ENCODE measurements at regions not wholly inside any gene's neighbourhood (a gene's known extent, or its start where the extent isn't known, plus 50 kb on each side); places are given as distances from the start of the nearest gene placed in this dataset.

- Histone ChIP-seq H3K27ac (no peak overlapping the region), H3K9me3 (no peaks in the 10 kb centered on the region), H3K27me3 (no peaks in the 10 kb centered on the region), H3K4me1 (no peaks in the 10 kb centered on the region), H3K36me3 (ENCODE audit: low read depth, missing control alignments) (no peaks in the 10 kb centered on the region), H3K4me3 (no peak overlapping the region)
- intact Hi-C loops (cut with DNase I; ENCODE audit: low total_unique reads) = no loop called here
- TF ChIP-seq CTCF (IDR thresholded peaks at IDR 0.05) = no peak
- no peak for TF ChIP-seq POLR2A (IDR thresholded peaks at IDR 0.05)
- DNase-seq = no peak
- WGBS, 2 donors = 90 to 93% methylated on average over 1 of the region's 1 CpG
These were observed 113.7 kb upstream of the SLC25A36 start for GRCh38 chr3:140827894-140828293.

DNA sequence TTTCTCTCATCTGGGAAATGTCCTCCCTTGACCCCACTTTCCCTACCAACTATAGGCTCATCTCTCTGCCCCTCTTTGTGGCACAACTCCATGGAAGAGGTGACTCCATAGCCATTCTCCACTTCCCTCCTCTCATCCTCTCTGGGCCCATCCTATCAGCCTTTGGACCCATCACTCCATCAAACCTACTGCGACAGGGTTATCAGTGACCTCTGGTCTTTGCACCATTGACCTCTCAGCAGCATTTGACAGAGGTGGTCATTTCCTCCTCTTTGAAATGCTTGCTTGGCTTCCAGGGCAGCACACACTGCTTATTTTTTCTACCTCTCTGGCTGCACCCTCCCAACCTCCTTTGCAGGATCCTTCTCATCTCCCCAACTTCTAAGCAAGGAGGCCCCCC lies 113.1 kb upstream of the SLC25A36 start:
- H3K4me1 ChIP-seq = no peaks in the 10 kb centered on the region
- no peak overlapping the region for H3K4me3 ChIP-seq
- DNase-seq = no peak
- no peaks in the 10 kb centered on the region for H3K9me3 ChIP-seq
- no peak for TF ChIP-seq CTCF (IDR thresholded peaks at IDR 0.05)
- TF ChIP-seq POLR2A (IDR thresholded peaks at IDR 0.05) = no peak
- intact Hi-C loops (cut with DNase I; ENCODE audit: low total_unique reads) = no loop called here
- H3K27me3 ChIP-seq = no peaks in the 10 kb centered on the region
- 81 to 95% methylated on average over 1 of the region's 1 CpG for WGBS, 2 donors
- no peaks in the 10 kb centered on the region for H3K36me3 ChIP-seq (ENCODE audit: low read depth, missing control alignments)
- no peak overlapping the region for H3K27ac ChIP-seq

DNA sequence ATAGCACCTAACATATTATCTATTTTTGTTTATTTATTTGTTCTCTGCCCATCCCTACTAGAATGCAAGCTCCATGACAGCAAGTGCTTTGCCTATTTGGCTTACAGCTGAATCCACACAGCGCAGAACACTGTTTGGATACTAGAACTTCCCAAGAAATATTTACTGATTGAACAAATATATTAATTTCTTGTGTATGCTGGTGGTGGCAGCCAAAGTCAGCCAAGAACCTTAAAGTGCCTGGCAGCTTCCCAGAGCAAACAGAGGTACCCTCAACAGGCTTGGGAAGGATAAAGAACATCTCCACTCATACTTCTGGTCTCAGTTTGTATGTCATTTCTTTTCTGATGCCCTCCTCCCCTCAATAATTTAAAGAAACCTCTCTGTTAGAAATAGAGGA lies 111.8 kb upstream of the SLC25A36 start:
- intact Hi-C loops (cut with DNase I; ENCODE audit: low total_unique reads) = no loop called here
- DNase-seq = no peak
- Histone ChIP-seq H3K27me3 (no peaks in the 10 kb centered on the region), H3K27ac (no peak overlapping the region), H3K36me3 (ENCODE audit: low read depth, missing control alignments) (no peaks in the 10 kb centered on the region), H3K4me1 (no peaks in the 10 kb centered on the region), H3K4me3 (no peak overlapping the region), H3K9me3 (no peaks in the 10 kb centered on the region)
- no peak for TF ChIP-seq POLR2A (IDR thresholded peaks at IDR 0.05)
- TF ChIP-seq CTCF (IDR thresholded peaks at IDR 0.05) = no peak
- 93 to 100% methylated on average over 1 of the region's 1 CpG for WGBS, 2 donors

DNA sequence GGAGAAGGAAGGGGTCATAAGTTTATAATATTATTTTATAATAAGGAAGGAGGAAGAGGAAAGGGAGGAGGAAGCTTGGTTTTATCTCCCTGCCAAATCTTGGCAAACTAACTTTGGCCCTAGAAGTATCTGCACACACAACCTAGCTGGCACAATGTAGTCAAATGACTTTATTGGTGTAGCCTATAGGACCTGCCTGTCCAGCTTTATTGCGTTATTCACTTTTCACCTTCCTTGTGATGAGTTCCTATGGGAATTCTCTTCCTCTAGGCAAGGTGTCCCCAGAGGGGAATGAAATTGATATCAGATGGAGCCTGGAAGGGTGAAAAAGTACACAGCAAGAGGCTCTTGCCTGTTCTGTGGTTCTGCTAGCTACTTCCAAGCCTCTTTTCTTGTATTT lies 111.2 kb upstream of the SLC25A36 start:
- Histone ChIP-seq H3K36me3 (ENCODE audit: low read depth, missing control alignments) (no peaks in the 10 kb centered on the region), H3K27me3 (no peaks in the 10 kb centered on the region), H3K9me3 (no peaks in the 10 kb centered on the region), H3K4me3 (no peak overlapping the region), H3K27ac (no peak overlapping the region), H3K4me1 (no peaks in the 10 kb centered on the region)
- TF ChIP-seq CTCF (IDR thresholded peaks at IDR 0.05) = no peak
- TF ChIP-seq POLR2A (IDR thresholded peaks at IDR 0.05) = no peak
- intact Hi-C loops (cut with DNase I; ENCODE audit: low total_unique reads) = no loop called here
- DNase-seq = no peak
- WGBS, 2 donors = 94 to 100% methylated on average over 1 of the region's 1 CpG

GRCh38 chr3:140832883-140833282 lies 108.8 kb upstream of the SLC25A36 start:
- Histone ChIP-seq H3K4me3 (no peak overlapping the region), H3K27ac (no peak overlapping the region), H3K4me1 (no peaks in the 10 kb centered on the region), H3K9me3 (no peaks in the 10 kb centered on the region), H3K27me3 (no peaks in the 10 kb centered on the region), H3K36me3 (ENCODE audit: low read depth, missing control alignments) (no peaks in the 10 kb centered on the region)
- no peak for TF ChIP-seq CTCF (IDR thresholded peaks at IDR 0.05)
- TF ChIP-seq POLR2A (IDR thresholded peaks at IDR 0.05) = no peak
- 81 to 85% methylated on average over 3 of the region's 3 CpGs for WGBS, 2 donors
- intact Hi-C loops (cut with DNase I; ENCODE audit: low total_unique reads) = no loop called here
- DNase-seq = no peak
